ENCODE measurements at regions not wholly inside any gene's neighbourhood (a gene's known extent, or its start where the extent isn't known, plus 50 kb on each side); places are given as distances from the start of the nearest gene placed in this dataset.

- TF ChIP-seq REST (IDR thresholded peaks at IDR 0.05; ENCODE audit: unreplicated experiment) (no peak), ZNF114 (CRISPR knock-in tag; IDR thresholded peaks at IDR 0.05) (no peak), POLR2AphosphoS5 (IDR thresholded peaks at IDR 0.05; ENCODE audit: low read depth) (no peak), EZH2 (IDR thresholded peaks at IDR 0.05; ENCODE audit: low read depth, unreplicated experiment) (no peak)
Measured at GRCh38 chr14:44372231-44372630, 134.9 kb downstream of the FSCB start (continued).

GRCh38 chr14:44370727-44371126, 136.4 kb downstream of the FSCB start:
- Mint-ChIP-seq H3K27me3 (ENCODE audit: insufficient read depth, low read depth, poor library complexity) (no peaks in the 10 kb centered on the region), H3K36me3 (ENCODE audit: low read depth) (peaks cover 9% of the 10 kb centered on the region), H3K4me3 (no peak overlapping the region), H3K9me3 (peaks cover 19% of the 10 kb centered on the region), H3K27ac (no peak overlapping the region), H3K4me1 (no peaks in the 10 kb centered on the region)
- H3K9me2 ChIP-seq (ENCODE audit: insufficient read depth) = no peaks in the 10 kb centered on the region
- ATAC-seq = no peak
- no peaks in the 10 kb centered on the region for H3K4me1 ChIP-seq (ENCODE audit: insufficient read depth)
- H2AFZ ChIP-seq = no peak overlapping the region
- H3F3A ChIP-seq (replicated peaks; ENCODE audit: low read depth) = no peaks in the 10 kb centered on the region
- H3K27ac ChIP-seq (ENCODE audit: low read depth) = no peak overlapping the region
- no peaks in the 10 kb centered on the region for H3K79me2 ChIP-seq (replicated peaks; ENCODE audit: insufficient read depth)
- H3K4me3 ChIP-seq = no peak overlapping the region
- H3K4me2 ChIP-seq = no peak overlapping the region
- H3K36me3 ChIP-seq (ENCODE audit: insufficient read depth) = peaks cover 16% of the 10 kb centered on the region
- H4K20me1 ChIP-seq (replicated peaks; ENCODE audit: insufficient read depth) = no peaks in the 10 kb centered on the region
- H3K27me3 ChIP-seq (ENCODE audit: insufficient read depth) = no peaks in the 10 kb centered on the region
- no peak for DNase-seq (ENCODE audit: low spot score)
- TF ChIP-seq STAT1 (IDR thresholded peaks at IDR 0.05; ENCODE audit: unreplicated experiment) = no peak
- no peak for TF ChIP-seq CTCF (conservative IDR thresholded peaks at IDR 0.05; ENCODE audit: low read depth in 2 of 2)
- no peak for TF ChIP-seq JUNB (IDR thresholded peaks at IDR 0.05; ENCODE audit: unreplicated experiment)
- TF ChIP-seq NANOG (IDR thresholded peaks at IDR 0.05; ENCODE audit: borderline replicate concordance) = no peak
- no peak for TF ChIP-seq ETS1 (IDR thresholded peaks at IDR 0.05)
- TF ChIP-seq EZH2 (IDR thresholded peaks at IDR 0.05; ENCODE audit: low read depth, unreplicated experiment) = no peak
- TF ChIP-seq ZNF462 (CRISPR knock-in tag; IDR thresholded peaks at IDR 0.05) = no peak
- no peak for TF ChIP-seq EZH2phosphoT487 (IDR thresholded peaks at IDR 0.05; ENCODE audit: unreplicated experiment)
- TF ChIP-seq ZNF331 (CRISPR knock-in tag; IDR thresholded peaks at IDR 0.05; ENCODE audit: low read depth) = no peak
- no peak for TF ChIP-seq POLR2AphosphoS5 (IDR thresholded peaks at IDR 0.05; ENCODE audit: low read depth)
- no peak for TF ChIP-seq CREB1 (CRISPR knock-in tag; IDR thresholded peaks at IDR 0.05; ENCODE audit: low read depth)

All from GM23338 (cell line).